HG02852 (cell line): ENCODE measurements at regions not wholly inside any gene's neighbourhood (a gene's known extent, or its start where the extent isn't known, plus 50 kb on each side); places are given as distances from the start of the nearest gene placed in this dataset.
A peak's percentile ranks its signal among the peaks of the same experiment; 100 is the strongest.
"Not testable (repeated sequence)": the region's sequence is repeated elsewhere in the genome, so short reads cannot be mapped to it uniquely, and the experiment has no call there.

ENCODE experiments used
- ATAC-seq: cut with Tn5 transposase; IDR thresholded peaks from one replicate; pipeline ENCODE4 v1.9.1; 2021; ENCODE audit warnings: mild to moderate bottlenecking, moderate library complexity; ENCODE audit not compliant: unreplicated experiment

GRCh38 chr2:220569112-220569897 is 941.9 kb downstream of the SLC4A3 start:
- ATAC-seq: no peak

- no peak for ATAC-seq
Observed at GRCh38 chr2:220572385-220572784, 945.0 kb downstream of the SLC4A3 start.

GRCh38 chr2:220574038-220574437 is 946.6 kb downstream of the SLC4A3 start:
- no peak for ATAC-seq

- no peak for ATAC-seq
Observed at GRCh38 chr2:220575963-220576362, 948.5 kb downstream of the SLC4A3 start.

GRCh38 chr2:220579452-220579851 is 952.0 kb downstream of the SLC4A3 start:
- no peak for ATAC-seq

GRCh38 chr2:220580113-220580512 is 952.7 kb downstream of the SLC4A3 start:
- no peak for ATAC-seq

- ATAC-seq: no peak
Observed at GRCh38 chr2:220583725-220584124, 956.3 kb downstream of the SLC4A3 start.

- no peak for ATAC-seq
Observed at GRCh38 chr2:220585241-220585640, 957.8 kb downstream of the SLC4A3 start.

GRCh38 chr2:220586980-220587530 is 959.6 kb downstream of the SLC4A3 start:
- ATAC-seq: no peak

GRCh38 chr2:220588148-220588547 is 960.7 kb downstream of the SLC4A3 start:
- no peak for ATAC-seq

GRCh38 chr2:220590476-220590875 is 963.0 kb downstream of the SLC4A3 start:
- no peak for ATAC-seq

- ATAC-seq: no peak
Observed at GRCh38 chr2:220593526-220593925, 966.1 kb downstream of the SLC4A3 start.

GRCh38 chr2:220601674-220602073 is 970.4 kb downstream of the EPHA4 start:
- ATAC-seq: no peak

GRCh38 chr2:220613004-220613403 is 959.1 kb downstream of the EPHA4 start:
- ATAC-seq: not testable (repeated sequence)

GRCh38 chr2:220614064-220614463 is 958.0 kb downstream of the EPHA4 start:
- no peak for ATAC-seq

- ATAC-seq: no peak
Observed at GRCh38 chr2:220619525-220620220, 952.4 kb downstream of the EPHA4 start.

GRCh38 chr2:220626603-220627002 is 945.5 kb downstream of the EPHA4 start:
- no peak for ATAC-seq

GRCh38 chr2:220628252-220628651 is 943.9 kb downstream of the EPHA4 start:
- ATAC-seq: no peak

- ATAC-seq: no peak
Observed at GRCh38 chr2:220641137-220641536, 931.0 kb downstream of the EPHA4 start.

- peak; percentile 89 for ATAC-seq
Observed at GRCh38 chr2:220646424-220646823, 925.7 kb downstream of the EPHA4 start.

GRCh38 chr2:220648628-220649027 is 923.5 kb downstream of the EPHA4 start:
- ATAC-seq: no peak

GRCh38 chr2:220653776-220654175 is 918.3 kb downstream of the EPHA4 start:
- no peak for ATAC-seq
